KBM-7 (cell line): ENCODE measurements at regions not wholly inside any gene's neighbourhood (a gene's known extent, or its start where the extent isn't known, plus 50 kb on each side); places are given as distances from the start of the nearest gene placed in this dataset.
A peak's percentile ranks its signal among the peaks of the same experiment; 100 is the strongest.

Source experiments
- DNase-seq: peaks from one replicate; pipeline ENCODE4 v3.0.0-alpha.2; 2015
- in situ Hi-C: fragments of 300-500 bp; cut with MboI; formaldehyde crosslinking; loops from 2 replicates; pipeline ENCODE4 v1.14.3; 2020; ENCODE audit warnings: low sequenced_read_pairs, low pct_unique_long_range_greater_than_20kb, mixed read lengths

DNA sequence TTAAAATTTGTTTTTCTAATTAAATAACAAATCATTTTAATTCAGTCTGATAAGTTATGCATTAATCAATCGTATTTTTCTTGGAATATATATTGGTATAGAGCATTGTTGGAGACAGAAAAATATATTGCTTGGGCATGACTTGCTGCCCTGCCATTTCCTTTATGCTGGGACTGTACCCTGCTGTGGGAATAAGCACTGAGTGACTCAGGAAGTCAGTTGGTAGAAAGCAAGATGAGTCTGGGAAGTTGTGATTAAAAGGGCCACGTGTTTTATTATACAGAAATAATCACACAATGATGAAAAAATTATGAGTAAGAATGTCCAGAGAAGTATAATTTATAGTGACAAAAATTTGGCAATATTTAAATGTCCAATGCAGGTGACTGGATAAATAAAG lies 139.5 kb downstream of the KIF18A start:
- no peak for DNase-seq
- in situ Hi-C loops: no loop called here

DNA sequence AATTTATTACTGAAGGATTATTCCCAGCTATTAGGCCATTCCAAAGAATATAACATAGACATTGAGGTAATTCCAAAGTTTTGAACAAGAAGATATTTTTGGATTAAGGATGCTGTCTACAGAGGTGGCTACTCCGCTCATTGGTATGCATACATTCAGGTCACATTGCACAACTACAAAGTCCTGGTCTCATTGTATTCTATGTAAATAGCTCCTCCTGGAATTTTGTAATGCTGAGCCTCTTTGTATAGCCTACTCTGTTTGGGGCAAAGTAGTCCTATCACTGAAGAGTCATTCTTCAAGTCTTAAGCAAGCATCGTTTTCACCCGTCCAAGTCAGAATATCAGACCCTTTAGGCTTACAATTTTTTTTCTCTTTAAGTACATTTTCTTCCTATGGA lies 142.4 kb downstream of the KIF18A start:
- no peak for DNase-seq
- in situ Hi-C loops: no loop called here

DNA sequence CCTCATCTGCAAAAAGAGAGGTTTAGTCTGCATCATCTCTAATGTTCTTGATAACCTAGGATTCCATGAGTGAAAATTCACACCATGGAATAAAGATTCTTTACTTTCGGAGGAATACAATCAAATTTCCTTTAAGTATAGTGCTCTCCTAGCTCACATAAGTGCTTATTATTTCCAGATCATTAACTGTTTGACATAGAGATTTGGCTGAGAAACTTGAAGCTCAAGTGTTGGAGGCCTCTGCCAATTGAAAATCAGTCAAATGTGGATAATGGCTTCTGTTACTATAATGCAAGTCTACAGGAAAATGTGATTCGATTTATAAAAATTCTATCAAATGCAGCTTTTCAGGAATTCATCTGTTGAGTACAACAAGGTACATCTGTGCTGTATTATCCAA lies 144.6 kb downstream of the KIF18A start:
- DNase-seq: no peak
- in situ Hi-C loops: no loop called here

DNA sequence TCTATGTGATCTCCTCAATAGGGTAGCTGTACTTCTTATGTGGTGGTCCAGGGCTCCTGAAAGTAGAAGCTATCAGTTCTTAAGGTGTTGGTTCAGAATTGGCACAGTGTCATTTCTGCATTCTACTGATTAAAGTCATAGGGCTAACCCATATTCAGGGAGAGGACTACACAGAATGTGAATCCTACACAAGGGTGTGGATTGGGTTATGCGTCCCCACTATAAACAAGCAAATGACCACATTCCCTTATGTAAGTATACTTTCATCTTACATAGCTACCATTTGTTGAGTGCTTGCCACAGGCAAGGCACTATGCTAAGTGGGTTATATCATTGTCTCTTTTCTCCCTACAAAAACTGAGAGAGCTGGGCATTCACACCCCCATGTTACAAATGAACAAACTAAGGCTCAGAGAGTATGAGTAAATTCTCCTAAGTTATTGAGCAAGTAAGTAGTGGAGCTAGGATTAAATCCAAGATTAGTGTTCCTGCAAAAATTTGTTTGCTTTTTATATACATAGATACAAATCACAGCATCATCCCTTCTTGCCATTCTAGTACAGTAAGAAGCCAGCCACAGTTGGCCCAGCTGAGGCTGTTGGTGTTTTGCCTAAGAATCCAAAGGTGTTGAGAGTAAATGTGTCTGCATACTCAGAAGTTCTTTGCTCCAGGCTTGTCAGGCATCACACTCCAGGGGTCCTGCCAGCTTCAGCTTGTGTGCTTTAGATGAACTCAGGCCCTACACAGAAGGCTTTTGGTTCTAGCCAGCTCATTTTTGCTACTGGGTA lies 157.8 kb downstream of the KIF18A start:
- in situ Hi-C loops: no loop called here

GRCh38 chr11:27945348-27945747 lies 162.6 kb downstream of the KIF18A start:
- DNase-seq: peak; percentile 1
- in situ Hi-C loops: no loop called here

More for the DNA sequence above, 157.8 kb downstream of the KIF18A start:
- no peak for DNase-seq

DNA sequence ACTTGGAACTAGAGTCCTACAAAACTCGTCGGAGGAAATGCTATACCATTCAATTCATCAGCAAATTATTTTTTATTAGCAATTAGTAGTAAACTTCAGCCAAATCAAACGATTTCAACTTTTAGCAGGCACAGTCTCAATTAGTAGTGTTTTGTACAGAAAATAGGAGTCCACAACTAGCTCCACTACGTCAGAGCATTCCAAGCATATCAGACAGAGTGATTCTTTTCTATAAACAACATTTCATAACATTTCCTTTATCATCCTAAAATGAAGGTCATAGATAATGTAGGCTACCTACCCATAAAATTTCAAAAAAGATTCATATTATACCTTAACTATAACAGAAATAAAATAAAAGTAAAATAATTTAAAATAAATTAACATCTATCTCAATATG lies 169.9 kb downstream of the KIF18A start:
- DNase-seq: no peak
- in situ Hi-C loops: no loop called here

GRCh38 chr11:27934830-27935145 lies 173.2 kb downstream of the KIF18A start:
- in situ Hi-C loops: no loop called here
- DNase-seq: no peak

DNA sequence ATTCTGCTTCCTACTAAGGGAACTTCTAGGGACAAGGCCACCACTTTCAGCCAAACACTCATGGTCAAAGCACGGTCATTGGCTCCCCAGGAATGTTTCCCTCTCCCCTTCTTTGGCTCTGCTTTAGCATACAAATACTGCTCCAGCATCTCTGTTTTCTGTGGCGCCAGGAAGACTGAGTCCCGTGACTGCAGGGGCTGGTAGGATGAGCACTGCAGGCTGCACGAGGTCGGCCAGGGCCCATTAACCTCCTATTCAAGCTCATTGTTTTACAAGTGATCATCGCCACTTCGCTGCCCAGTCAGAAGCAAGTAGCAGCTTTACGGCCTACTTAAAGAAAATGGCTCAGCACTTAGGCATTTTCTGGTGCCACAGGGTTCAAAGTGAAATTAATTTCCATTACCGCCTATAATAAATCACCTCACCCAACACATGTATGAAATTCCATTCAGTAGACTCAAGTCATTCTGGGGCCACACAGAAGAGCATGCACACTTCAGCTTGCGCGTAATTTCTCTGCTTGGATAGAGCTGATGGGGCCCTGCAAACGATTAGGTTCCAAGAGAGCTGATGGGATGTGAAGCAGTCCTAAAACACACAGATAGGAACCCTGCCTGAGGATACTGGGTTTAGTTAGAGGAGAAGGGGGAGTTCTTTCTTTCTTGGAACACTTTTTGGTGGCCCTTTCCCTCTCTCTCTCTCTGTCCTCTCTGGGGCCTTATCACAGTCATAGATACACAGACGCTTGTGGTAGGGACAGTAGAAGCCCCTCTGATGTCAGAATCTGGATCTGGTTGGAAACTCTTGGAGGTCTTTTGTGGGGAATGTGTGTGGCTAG lies 173.7 kb downstream of the KIF18A start:
- in situ Hi-C loops: no loop called here
- DNase-seq: no peak

DNA sequence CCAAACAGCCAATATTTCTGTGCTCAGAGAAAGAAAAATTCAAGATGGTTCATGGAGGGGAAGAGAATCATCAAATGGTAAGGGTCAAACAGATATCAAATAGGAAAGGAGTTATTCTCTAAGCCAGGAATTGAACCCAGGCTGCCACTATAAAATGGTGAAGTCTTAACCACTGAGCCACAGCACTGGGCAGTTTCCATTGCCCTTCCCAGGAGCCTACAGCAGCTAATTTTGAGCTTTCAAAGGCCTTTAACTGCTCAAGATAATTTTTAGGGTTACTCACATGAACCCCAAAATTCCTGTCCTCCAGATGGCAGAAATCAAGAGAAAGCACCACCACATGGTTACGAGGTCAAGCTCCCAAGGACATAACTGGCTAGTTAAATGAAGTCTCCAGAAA lies 176.2 kb downstream of the KIF18A start:
- in situ Hi-C loops: no loop called here
- DNase-seq: no peak

GRCh38 chr11:27930946-27931345 lies 177.0 kb downstream of the KIF18A start:
- in situ Hi-C loops: no loop called here
- no peak for DNase-seq

DNA sequence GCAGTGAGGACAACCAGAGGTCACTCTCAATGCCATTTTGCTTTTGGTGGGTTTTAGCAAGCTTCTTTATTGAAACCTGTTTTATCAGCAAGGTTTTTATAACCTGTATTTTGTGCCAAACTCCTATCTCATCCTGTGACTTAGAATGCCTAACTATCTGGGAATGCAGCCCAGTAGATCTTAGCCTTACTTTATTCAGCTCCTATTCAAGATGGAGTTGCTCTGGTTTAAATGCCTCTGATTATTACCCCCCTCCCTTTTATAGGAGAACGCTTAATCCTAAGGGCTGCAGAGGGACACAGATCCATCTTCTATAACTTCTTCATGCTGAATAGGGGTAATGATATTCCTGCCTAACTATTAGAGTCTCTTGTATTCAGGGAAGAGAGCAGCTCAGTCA lies 179.1 kb downstream of the KIF18A start:
- no peak for DNase-seq
- in situ Hi-C loops: no loop called here

DNA sequence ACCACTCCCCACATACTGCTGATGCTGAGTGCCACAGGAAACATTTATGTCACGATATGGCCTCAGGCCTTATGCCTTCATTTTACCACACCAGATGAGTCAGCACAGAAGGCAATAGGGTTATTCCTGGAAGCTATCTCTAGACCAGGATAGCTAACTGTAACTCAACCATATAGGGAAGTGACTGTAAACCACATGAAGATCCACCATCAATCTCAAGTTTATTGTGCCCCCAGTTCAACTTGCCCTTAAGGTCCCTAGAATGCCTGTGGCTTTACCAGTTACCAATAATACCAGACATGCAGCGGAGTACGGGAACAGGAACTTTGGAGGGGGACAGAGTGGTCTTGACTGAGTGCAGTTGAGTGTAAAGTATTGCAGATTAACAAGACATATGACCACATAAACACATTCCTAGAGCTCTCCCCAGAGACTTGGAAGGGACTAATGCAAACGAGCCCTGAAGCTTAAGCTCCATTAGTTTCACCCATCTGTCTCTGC lies 180.9 kb downstream of the KIF18A start:
- in situ Hi-C loops: no loop called here
- DNase-seq: peak; percentile 82

DNA sequence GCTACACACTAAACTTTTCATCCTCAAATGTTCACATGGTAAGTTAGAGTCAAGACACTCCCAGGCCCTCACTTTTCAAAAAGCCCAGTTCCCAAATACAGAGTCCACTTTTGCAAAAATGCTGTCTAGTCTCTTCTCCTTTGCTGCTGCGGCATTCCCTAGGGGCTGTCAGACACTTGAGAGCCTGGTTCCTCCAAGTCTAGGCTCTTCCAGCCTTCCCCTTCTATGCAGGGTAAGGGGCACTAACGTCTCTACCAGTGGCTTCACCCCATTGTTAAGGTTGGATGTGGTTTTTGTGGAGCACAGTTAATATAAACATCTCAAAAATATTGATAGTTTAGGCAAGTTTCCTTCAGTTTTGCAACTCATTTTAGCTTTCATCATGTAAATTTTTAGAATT lies 181.5 kb downstream of the KIF18A start:
- in situ Hi-C loops: no loop called here
- no peak for DNase-seq

DNA sequence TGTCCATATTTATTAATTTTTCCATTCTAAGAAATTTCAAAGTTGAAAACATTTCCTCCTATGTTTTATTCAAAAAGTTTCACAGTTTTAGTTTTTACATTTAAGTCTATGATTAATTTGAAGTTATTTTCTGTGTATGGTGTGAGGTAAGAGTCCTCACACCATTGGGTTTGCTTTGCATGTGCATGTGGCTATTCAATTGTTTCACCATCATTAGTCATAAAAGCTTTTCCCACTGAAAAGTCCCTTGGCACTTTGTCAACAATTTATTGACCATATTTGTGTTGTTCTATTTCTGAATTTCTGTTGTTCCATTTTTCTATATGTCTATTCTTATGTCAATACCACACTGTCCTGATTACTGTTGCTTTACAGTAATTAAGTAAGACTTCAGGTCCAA lies 186.5 kb downstream of the KIF18A start:
- in situ Hi-C loops: no loop called here
- DNase-seq: no peak

DNA sequence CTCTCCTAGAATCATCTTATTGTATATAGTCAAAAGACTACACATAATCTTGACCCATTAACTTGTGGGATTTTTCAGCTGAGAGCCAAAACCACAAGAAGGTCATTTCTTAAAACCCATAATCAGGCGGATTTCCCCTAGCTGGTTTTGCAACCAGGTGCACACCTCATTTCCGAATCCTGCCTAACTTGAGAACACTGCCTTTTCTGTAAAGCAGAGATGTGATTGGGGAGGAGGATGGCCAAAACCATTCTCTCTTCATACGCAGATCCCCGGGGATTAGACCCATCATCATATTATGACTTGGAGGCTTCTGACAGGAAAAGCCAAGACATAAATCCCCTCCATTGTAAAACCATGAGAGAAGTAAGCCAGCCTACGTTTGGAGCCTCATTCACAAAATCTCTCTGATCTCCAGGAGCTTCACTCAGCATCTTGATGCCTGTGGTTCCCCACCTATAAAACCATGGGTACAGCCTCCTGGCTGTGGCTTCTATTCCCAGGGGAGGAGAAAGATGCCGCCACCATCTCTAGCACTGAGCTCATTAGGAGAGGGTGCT lies 191.3 kb downstream of the KIF18A start:
- no peak for DNase-seq
- in situ Hi-C loops: no loop called here

DNA sequence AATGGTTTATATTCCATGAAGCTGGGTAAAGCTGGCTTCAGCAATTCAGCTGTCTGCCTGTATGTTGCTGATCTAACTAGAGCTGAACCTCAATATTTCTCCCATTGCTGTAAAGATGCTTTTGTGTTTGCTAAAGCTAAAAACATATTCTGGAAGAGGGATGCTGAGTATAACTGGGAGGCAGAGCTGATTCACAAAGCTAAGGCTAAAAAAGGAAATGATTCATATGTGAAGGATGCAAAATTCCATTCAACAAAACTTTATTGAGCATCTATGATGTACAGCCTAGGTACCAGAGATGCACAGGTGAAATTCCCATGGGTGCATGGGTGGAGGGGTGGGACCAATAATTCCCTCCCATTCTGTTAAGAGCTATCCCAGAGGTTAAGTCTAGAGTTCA lies 193.9 kb downstream of the KIF18A start:
- no peak for DNase-seq
- in situ Hi-C loops: no loop called here

- in situ Hi-C loops: no loop called here
- DNase-seq: no peak
Measured at GRCh38 chr11:27913650-27914049, 194.3 kb downstream of the KIF18A start.

DNA sequence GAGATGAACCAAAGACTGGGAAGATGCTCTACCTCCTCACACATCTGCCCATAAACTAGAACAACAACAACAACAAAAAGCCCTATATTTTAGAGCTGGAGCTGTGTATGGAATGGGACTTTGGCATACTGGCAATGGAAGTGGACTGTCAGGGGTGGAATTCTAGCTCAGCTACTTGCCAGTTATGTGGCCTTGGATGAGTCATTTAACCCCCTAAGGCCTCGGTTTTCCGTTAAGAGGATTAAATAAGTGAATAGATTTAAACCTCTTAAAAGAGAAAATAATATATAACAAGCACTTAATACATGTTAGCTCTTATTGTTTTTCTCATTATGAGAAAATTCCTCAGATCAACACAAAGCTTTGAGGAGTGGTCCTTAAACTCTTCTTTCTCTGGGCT lies 195.0 kb downstream of the KIF18A start:
- in situ Hi-C loops: no loop called here
- DNase-seq: no peak

DNA sequence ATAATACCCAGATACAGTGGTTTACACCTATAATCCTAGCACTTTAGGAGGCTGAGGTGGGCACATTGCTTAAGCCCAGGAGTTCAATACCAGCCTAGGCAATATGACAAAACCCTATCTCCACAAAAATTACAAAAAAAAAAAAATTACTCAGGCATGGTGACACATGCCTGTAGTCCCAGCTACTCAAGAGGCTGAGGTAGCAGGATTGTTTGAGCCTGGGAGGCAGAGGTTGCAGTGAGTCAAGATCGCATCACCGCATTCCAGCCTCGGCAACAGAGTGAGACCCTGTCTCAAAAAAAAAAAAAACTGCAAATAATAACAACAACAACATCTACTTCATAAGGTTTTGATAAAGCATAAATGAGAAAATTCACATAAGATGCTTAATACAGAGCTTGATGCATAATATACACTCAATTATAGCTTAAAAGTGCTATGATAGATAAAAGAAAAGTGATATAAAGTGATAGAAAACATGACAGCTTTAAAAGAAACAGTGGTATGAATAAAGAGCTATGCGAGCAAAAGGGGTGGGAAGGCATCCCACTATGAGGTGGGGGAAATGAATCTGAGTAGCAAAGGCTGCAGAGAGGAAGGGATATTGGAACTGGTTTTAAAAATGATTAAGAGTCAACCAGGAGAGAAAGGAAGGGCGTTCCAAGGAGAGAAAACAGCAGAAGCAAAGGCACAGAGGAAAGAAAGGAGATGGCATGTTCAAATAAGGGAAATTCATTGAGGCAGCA lies 197.6 kb downstream of the KIF18A start:
- no peak for DNase-seq
- in situ Hi-C loops: no loop called here

GRCh38 chr11:27909386-27909785 lies 198.6 kb downstream of the KIF18A start:
- in situ Hi-C loops: no loop called here
- DNase-seq: no peak
